GM19397 (cell line): ENCODE measurements at regions not wholly inside any gene's neighbourhood (a gene's known extent, or its start where the extent isn't known, plus 50 kb on each side); places are given as distances from the start of the nearest gene placed in this dataset.
"Not testable (repeated sequence)": the region's sequence is repeated elsewhere in the genome, so short reads cannot be mapped to it uniquely, and the experiment has no call there.

ENCODE experiments used
- ATAC-seq: cut with Tn5 transposase; IDR thresholded peaks from one replicate; pipeline ENCODE4 v1.9.1; 2021; ENCODE audit warnings: mild to moderate bottlenecking, moderate library complexity; ENCODE audit not compliant: unreplicated experiment

DNA sequence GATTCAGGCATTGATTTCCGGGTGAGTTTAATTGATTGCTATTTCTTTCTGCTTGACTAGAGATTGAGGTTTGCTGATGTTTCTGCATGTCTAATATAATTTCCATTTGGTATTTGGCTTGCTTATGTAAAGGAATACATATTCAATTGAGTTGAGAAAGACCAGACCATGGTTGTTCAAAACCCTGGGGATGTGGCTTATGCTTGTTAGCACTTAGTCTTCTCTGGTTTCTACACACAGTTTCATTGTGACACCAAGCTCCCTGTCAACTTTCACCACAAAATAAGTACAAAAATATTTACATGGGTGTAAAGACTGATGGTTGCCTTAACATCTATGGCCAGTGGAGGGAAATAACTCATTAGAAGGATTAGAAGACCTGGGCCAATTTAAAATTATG lies 209.6 kb downstream of the CDH26 start:
- ATAC-seq = no peak

- no peak for ATAC-seq
Observed at GRCh38 chr20:60168963-60169362, 210.7 kb downstream of the CDH26 start.

GRCh38 chr20:60170116-60170515 lies 211.9 kb downstream of the CDH26 start:
- no peak for ATAC-seq

- no peak for ATAC-seq
Observed at GRCh38 chr20:60171313-60171712, 213.1 kb downstream of the CDH26 start.

DNA sequence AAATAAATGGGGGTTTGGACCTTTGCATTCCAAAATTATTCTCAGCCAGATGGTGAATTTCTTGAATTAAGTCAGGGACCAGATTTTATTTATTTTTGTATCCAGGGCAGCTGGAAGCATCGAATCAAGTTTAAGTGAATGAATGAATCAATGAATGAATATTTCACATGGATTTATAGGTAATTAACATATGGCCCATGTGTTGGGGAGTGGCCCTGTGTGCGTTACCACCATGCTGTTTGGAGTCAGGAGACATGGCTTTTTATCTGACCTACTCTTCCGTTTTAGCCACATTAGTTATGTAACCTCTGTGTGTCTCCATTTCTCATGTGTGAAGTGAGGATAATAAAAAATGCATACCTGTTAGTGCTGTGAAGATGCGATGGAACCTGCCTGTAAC lies 213.5 kb downstream of the CDH26 start:
- ATAC-seq = no peak

GRCh38 chr20:60172346-60172984 lies 214.2 kb downstream of the CDH26 start:
- no peak for ATAC-seq

GRCh38 chr20:60177080-60177479 lies 218.9 kb downstream of the CDH26 start:
- ATAC-seq = no peak

DNA sequence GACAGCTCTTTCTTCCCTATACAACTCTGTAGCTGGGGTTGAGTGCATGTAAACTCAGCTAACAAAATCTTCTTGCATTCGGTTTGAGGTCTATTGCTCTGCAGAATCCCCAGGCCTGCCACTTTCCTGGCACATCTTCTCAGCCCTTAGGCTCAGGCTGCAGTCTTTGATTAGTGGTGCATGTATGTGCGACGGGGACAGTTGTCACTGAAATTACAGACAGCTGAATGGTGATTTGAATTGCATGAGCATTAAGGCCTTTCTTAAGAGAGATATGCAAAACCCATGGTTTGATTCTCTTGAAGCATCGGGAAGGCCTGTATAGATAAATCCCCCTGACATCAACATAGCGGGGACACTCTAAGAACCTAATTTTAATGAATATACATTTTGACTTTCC lies 222.8 kb downstream of the CDH26 start:
- ATAC-seq = no peak

DNA sequence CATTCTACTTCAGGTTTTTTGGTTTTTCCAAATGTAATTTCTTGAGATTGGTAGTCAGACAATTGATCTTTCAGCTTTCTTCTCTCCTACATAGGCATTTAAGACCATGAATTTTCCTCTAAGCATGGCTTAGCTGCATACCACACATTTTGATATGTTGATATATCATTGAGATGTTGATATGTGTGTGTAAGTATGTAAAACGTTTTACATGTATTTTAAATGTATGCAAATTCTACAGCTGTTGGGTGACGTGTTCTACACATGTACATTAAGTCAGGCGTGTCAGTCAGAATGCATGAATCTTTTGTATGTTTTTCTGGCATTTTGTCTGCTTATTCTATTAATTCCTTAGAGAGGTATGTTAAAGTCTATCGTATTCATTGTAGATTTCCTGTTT lies 228.2 kb downstream of the CDH26 start:
- no peak for ATAC-seq

GRCh38 chr20:60187683-60188082 lies 229.5 kb downstream of the CDH26 start:
- no peak for ATAC-seq

DNA sequence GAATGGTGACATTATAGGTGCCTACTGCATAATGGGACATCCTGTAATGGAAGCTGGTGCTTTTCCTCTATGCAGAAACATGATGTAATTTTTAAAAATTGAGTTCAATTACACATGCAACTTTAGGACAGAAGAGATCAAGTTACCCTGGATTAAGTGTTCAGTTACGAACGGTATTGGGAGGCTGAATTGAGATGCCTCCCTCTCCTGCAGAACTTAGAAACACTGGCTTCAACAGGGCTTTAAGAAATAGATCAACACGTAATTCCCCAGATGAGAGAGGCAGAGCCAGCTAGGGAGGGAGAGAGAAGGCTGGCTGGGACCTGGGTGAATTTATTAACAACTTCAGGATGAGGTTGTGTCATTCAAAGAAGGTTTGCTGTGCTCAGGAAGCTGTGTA lies 232.8 kb downstream of the CDH26 start:
- no peak for ATAC-seq

- no peak for ATAC-seq
Observed at GRCh38 chr20:60192326-60192725, 234.1 kb downstream of the CDH26 start.

DNA sequence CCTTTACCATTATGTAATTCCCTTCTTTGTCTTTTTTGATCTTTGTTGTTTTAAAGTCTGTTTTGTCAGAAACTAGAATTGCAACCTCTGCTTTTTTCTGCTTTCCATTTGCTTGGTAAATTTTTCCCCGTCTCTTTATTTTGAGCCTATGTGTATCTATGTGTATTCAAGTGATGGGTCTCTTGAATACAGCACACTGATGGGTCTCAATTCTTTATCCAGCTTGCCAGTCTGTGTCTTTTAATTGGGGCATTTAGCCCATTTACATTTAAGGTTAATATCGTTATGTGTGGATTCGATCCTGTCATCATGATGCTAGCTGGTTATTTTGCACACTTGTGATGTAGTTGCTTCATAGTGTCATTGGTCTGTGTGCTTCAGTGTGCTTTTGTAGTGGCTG lies 240.9 kb downstream of the CDH26 start:
- not testable (repeated sequence) for ATAC-seq

DNA sequence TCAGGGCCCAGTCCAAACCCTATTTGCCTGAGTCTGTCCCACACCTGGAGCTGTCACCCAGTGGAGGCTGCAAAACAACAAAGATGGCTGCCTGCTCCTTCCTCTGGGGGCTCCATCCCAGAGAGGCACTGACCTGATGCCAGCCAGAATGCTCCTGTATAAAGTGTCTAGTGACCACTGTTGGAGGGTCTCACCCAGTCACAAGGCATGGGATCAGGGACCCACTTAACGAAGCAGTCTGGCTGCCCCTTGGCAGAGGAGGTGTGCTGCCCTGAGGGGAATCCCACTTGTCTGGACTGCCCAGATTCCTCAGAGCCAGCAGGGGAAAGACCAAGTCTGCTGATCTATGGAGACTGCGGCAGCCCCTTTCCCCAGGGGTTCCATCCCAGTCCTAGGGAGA lies 241.6 kb downstream of the CDH26 start:
- no peak for ATAC-seq

DNA sequence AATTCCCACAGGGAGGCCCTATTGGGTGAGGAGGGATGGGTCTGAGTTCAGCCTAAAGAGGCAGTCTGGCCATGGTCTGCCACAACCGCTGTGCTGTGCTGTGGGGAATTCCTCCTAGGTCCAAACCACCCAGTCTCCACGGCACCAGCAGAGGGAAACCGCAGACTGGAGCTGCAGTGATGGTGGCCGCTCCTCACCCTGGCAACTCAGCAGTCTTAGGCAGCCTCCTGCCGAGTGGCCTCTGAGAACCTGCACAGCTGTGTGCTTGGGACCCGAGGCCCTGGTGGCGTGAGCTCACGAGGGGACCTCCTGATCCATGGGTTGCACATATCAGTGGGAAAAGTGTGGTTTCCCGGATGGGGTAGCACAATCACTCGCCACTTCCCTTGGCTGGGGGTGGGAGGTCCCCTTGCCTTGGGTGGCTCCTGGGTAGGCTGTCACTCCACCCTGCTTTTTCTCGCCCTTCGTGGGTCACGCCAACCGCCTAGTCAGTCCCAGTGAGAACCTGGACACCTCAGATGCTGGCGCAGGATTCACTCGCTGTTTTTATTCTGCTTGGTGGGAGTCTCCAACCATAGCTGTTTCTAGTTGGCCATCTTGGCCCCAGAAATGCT lies 242.2 kb downstream of the CDH26 start:
- ATAC-seq = no peak

DNA sequence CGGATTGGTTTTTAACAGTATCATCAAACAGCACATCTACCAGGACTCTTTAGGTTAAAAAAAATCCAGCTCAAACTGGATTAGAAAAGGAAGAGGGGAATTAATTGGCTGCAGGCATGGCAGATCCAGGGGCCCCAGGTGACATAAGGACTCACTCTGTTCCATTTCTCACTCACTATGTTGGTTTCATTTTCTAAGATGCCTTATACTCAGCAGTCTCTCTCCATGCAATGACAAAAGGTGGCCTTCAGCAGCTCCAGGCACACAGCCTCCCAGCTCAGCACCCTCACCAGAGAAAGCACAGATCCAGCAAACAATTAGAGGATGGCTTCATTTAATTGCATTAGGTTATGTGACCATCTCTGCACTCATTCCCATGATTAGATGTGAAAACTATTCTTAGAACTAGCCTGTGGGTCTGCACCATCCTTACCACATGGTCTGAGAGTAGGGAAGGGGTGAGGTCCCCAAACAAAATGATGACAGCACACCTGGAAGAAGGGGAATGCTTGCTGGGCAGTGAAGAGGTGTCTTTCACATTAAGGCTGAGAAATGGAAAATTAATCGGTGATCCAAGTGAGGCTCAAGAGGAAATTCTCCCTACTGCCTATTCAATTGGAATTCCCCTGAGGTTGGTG lies 243.1 kb downstream of the CDH26 start:
- ATAC-seq = no peak

DNA sequence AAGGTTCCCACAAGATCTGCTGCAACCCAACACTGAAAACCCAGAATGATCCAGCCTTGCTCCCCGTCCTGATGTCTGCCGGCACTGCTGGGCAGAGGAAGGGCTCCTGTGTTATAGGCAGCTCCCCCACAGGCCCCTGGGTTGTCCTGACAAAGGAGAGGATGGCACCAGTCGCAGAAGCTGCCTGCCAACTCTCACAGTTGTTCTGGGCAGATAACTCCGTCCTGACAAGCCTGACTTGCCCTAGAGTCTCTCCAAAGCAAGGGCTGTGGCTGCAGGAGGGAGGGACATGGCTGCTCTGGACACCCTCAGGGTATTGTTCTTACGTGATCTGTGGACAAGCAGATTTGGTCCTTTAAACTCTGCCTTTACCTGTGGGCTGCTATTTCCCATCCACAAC lies 243.8 kb downstream of the CDH26 start:
- no peak for ATAC-seq

GRCh38 chr20:60203451-60203850 lies 245.2 kb downstream of the CDH26 start:
- ATAC-seq = no peak

DNA sequence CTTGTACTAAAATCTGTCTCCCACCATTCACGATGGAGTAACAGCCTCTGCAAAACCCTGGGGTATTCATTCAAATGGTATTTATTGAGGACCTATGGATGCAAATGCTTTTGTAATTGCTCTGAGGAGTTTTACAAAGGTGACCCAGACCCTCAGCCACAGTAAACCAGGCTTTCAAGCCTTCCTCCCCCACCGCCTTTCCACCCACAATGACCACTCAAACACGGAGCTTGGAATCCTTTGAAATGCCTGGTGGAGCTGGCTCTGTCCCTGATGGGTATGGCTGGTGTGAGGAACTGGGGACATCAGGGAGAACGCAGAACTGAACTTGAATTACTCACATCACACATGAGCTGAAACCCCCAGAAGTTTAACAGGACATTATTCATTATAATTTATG lies 246.4 kb downstream of the CDH26 start:
- ATAC-seq = no peak

GRCh38 chr20:60206259-60206658 lies 248.0 kb downstream of the CDH26 start:
- ATAC-seq = no peak

GRCh38 chr20:60209048-60209447 lies 250.8 kb downstream of the CDH26 start:
- no peak for ATAC-seq

- peak; percentile 57 for ATAC-seq
Observed at GRCh38 chr20:60210779-60211617, 252.8 kb downstream of the CDH26 start.
